GM23338 (cell line): ENCODE measurements at regions not wholly inside any gene's neighbourhood (a gene's known extent, or its start where the extent isn't known, plus 50 kb on each side); places are given as distances from the start of the nearest gene placed in this dataset.
"Not testable (repeated sequence)": the region's sequence is repeated elsewhere in the genome, so short reads cannot be mapped to it uniquely, and the experiment has no call there.

Experiments used
- EZH2 ChIP-seq: fragments of 200-600 bp; sonication (generic); IDR thresholded peaks from one replicate; pipeline ENCODE4 v1.8.0; 2017; ENCODE audit warnings: antibody characterized with exemption, mild to moderate bottlenecking, low read depth; ENCODE audit not compliant: unreplicated experiment
- JUNB ChIP-seq: IDR thresholded peaks from one replicate; pipeline ENCODE4 v1.6.1; 2016; ENCODE audit warnings: antibody characterized with exemption; ENCODE audit not compliant: unreplicated experiment
- POLR2AphosphoS5 ChIP-seq: IDR thresholded peaks from 2 replicates; pipeline ENCODE4 v1.6.1; 2016; ENCODE audit warnings: antibody characterized with exemption, low read depth
- TF ChIP-seq, protein P1 (sequence below), 2 experiments: fragments of 200-600 bp in 1 of 2; sonication (generic) in 1 of 2; conservative IDR thresholded peaks; 2 replicates each; pipeline versions ENCODE4 v1.5.1 to v1.6.1; 2016 to 2017; ENCODE audit warnings: antibody characterized with exemption in 2 of 2, low read depth in 2 of 2, mild to moderate bottlenecking in 2 of 2, moderate library complexity in 1 of 2

DNA sequence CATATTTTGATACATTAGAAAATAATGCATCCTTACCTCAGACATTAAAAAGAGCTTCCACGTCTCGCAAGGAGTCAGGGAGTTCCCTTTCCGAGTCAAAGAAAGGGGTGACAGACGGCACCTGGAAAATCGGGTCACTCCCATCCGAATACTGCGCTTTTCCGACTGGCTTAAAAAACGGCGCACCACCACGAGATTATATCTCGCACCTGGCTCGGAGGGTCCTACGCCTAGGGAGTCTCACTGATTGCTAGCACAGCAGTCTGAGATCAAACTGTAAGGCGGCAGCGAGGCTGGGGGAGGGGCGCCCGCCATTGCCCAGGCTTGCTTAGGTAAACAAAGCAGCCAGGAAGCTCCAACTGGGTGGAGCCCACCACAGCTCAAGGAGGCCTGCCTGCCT is 776.3 kb downstream of the GRIK2 start:
- not testable (repeated sequence) for TF ChIP-seq POLR2AphosphoS5, JUNB, EZH2
- TF ChIP-seq, protein P1, sequence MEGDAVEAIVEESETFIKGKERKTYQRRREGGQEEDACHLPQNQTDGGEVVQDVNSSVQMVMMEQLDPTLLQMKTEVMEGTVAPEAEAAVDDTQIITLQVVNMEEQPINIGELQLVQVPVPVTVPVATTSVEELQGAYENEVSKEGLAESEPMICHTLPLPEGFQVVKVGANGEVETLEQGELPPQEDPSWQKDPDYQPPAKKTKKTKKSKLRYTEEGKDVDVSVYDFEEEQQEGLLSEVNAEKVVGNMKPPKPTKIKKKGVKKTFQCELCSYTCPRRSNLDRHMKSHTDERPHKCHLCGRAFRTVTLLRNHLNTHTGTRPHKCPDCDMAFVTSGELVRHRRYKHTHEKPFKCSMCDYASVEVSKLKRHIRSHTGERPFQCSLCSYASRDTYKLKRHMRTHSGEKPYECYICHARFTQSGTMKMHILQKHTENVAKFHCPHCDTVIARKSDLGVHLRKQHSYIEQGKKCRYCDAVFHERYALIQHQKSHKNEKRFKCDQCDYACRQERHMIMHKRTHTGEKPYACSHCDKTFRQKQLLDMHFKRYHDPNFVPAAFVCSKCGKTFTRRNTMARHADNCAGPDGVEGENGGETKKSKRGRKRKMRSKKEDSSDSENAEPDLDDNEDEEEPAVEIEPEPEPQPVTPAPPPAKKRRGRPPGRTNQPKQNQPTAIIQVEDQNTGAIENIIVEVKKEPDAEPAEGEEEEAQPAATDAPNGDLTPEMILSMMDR (conservative IDR thresholded peaks at IDR 0.05; ENCODE audit: low read depth in 2 of 2), result not testable (repeated sequence)
